ENCODE measurements at regions not wholly inside any gene's neighbourhood (a gene's known extent, or its start where the extent isn't known, plus 50 kb on each side); places are given as distances from the start of the nearest gene placed in this dataset.

- H2BK12ac ChIP-seq (ENCODE audit: insufficient read length, low read depth, low read length), result no peak overlapping the region
- WGBS (ENCODE audit: extremely low coverage, insufficient read length, low lambda C conversion rate), result no CpG with 5 or more reads among the region's 3 CpGs
- peaks cover 18 to 30% of the 10 kb centered on the region in 2 experiments for H3K4me1 Mint-ChIP-seq
- H3K27ac ChIP-seq (ENCODE audit: insufficient read length, low read depth, low read length), result no peak overlapping the region
- H2AFZ ChIP-seq (ENCODE audit: low read length), result no peak overlapping the region
- no peak overlapping the region for H3K23ac ChIP-seq (ENCODE audit: insufficient read length, low read depth, low read length)
- no peak overlapping the region for H2BK15ac ChIP-seq (ENCODE audit: low read depth, low read length)
- H3K23me2 ChIP-seq (ENCODE audit: insufficient read length, low read depth, low read length, poor library complexity, severe bottlenecking), result no peaks in the 10 kb centered on the region
- no peaks in the 10 kb centered on the region for H3K79me1 ChIP-seq (ENCODE audit: insufficient read depth, low read depth, low read length, poor library complexity, severe bottlenecking)
- no peaks in the 10 kb centered on the region for H3K9me3 ChIP-seq (ENCODE audit: control insufficient read depth, low read depth, low read length)
- no peaks in the 10 kb centered on the region for H4K20me1 ChIP-seq (ENCODE audit: control insufficient read depth, insufficient read depth, insufficient read length)
- TF ChIP-seq, protein P1, sequence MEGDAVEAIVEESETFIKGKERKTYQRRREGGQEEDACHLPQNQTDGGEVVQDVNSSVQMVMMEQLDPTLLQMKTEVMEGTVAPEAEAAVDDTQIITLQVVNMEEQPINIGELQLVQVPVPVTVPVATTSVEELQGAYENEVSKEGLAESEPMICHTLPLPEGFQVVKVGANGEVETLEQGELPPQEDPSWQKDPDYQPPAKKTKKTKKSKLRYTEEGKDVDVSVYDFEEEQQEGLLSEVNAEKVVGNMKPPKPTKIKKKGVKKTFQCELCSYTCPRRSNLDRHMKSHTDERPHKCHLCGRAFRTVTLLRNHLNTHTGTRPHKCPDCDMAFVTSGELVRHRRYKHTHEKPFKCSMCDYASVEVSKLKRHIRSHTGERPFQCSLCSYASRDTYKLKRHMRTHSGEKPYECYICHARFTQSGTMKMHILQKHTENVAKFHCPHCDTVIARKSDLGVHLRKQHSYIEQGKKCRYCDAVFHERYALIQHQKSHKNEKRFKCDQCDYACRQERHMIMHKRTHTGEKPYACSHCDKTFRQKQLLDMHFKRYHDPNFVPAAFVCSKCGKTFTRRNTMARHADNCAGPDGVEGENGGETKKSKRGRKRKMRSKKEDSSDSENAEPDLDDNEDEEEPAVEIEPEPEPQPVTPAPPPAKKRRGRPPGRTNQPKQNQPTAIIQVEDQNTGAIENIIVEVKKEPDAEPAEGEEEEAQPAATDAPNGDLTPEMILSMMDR (conservative IDR thresholded peaks at IDR 0.05), result no peak
- H4K91ac ChIP-seq (ENCODE audit: insufficient read length, low read depth, low read length), result no peak overlapping the region
- H3K27me3 Mint-ChIP-seq (ENCODE audit: low read depth), result no peaks in the 10 kb centered on the region; the same call in 1 of the 2 replicates
- H3K4me1 ChIP-seq (ENCODE audit: insufficient read depth, low read length), result no peaks in the 10 kb centered on the region
- H3K4me3 Mint-ChIP-seq, result no peak overlapping the region
- no peak overlapping the region for H3K9ac ChIP-seq (ENCODE audit: extremely low read depth, insufficient read length, low read length)
- H3K4ac ChIP-seq (ENCODE audit: low read depth, low read length), result no peak overlapping the region
- H3K18ac ChIP-seq (ENCODE audit: insufficient read length, low read depth, low read length), result no peak overlapping the region
- no peak overlapping the region for H3K56ac ChIP-seq (ENCODE audit: insufficient read length, low read depth, low read length)
- no peak overlapping the region for H2BK5ac ChIP-seq (ENCODE audit: insufficient read length, low read length)
- no peaks in the 10 kb centered on the region for H3K36me3 Mint-ChIP-seq (ENCODE audit: insufficient read depth in 1 of 3, low read depth in 3 of 3)
- H3K14ac ChIP-seq (ENCODE audit: insufficient read depth, low read length), result no peak overlapping the region
- no peak overlapping the region for H4K8ac ChIP-seq (replicated peaks; ENCODE audit: insufficient read length, low read depth, low read length)
- H4K5ac ChIP-seq (ENCODE audit: insufficient read length, low read depth, low read length), result no peak overlapping the region
- no peaks in the 10 kb centered on the region for H3K9me3 Mint-ChIP-seq
- no peak for DNase-seq
- H3K4me2 ChIP-seq (ENCODE audit: insufficient read depth, insufficient read length, low read length), result no peak overlapping the region
- H2BK120ac ChIP-seq (ENCODE audit: low read depth, low read length, poor library complexity, severe bottlenecking), result no peak overlapping the region
- H2BK20ac ChIP-seq (ENCODE audit: low read depth, low read length, poor library complexity, severe bottlenecking), result no peak overlapping the region
- H3K27ac Mint-ChIP-seq, result no peak overlapping the region; a peak in 1 of 7 replicates
- no peak overlapping the region for H3T11ph ChIP-seq (ENCODE audit: low read length)
- H2AK5ac ChIP-seq (ENCODE audit: insufficient read length, low read length), result no peak overlapping the region
- H3K79me2 ChIP-seq (ENCODE audit: insufficient read depth, low read length), result no peaks in the 10 kb centered on the region
- H3K27me3 ChIP-seq (ENCODE audit: insufficient read depth, low read length), result no peaks in the 10 kb centered on the region
Observed at GRCh38 chr2:47259829-47260228, 83.5 kb upstream of the CALM2 start.
